Mesendoderm (in vitro differentiated cells): ENCODE measurements at regions not wholly inside any gene's neighbourhood (a gene's known extent, or its start where the extent isn't known, plus 50 kb on each side); places are given as distances from the start of the nearest gene placed in this dataset.

Experiments used
- DNase-seq: peaks from one replicate; pipeline ENCODE4 v3.0.0; 2013
- H2AK5ac ChIP-seq: 2 replicates; pipeline ENCODE4 v1.6.1; 2013; ENCODE audit warnings: low read length, inconsistent platforms
- H2BK120ac ChIP-seq: 2 replicates; pipeline ENCODE4 v1.6.1; 2013; ENCODE audit warnings: low read depth, mild to moderate bottlenecking, low read length, moderate library complexity, mixed read lengths
- H2BK15ac ChIP-seq: replicated peaks from 2 replicates; pipeline ENCODE4 v1.6.1; 2013; ENCODE audit warnings: low read depth, mild to moderate bottlenecking, moderate library complexity
- H2BK5ac ChIP-seq: 2 replicates; pipeline ENCODE4 v1.6.1; 2013; ENCODE audit warnings: low read length, inconsistent platforms
- H3K18ac ChIP-seq: 2 replicates; pipeline ENCODE4 v1.6.1; 2013; ENCODE audit warnings: mild to moderate bottlenecking, low read length, mixed read lengths
- H3K23ac ChIP-seq: one replicate; pipeline ENCODE4 v1.6.1; 2013; ENCODE audit warnings: low read length
- H3K27ac ChIP-seq: 2 replicates; pipeline ENCODE4 v1.5.1; 2013; ENCODE audit warnings: low read depth, mild to moderate bottlenecking, inconsistent platforms, low read length, moderate library complexity
- H3K27me3 ChIP-seq: 2 replicates; pipeline ENCODE4 v1.6.1; 2013; ENCODE audit warnings: low read length, control low read depth, mild to moderate bottlenecking, inconsistent platforms; ENCODE audit not compliant: insufficient read depth, poor library complexity
- H3K36me3 ChIP-seq: 2 replicates; pipeline ENCODE4 v1.6.1; 2013; ENCODE audit warnings: low read length, inconsistent platforms; ENCODE audit not compliant: control insufficient read depth, insufficient read depth
- H3K4ac ChIP-seq: one replicate; pipeline ENCODE4 v1.6.1; 2013; ENCODE audit warnings: low read depth, mild to moderate bottlenecking, low read length, moderate library complexity
- H3K4me1 ChIP-seq: 2 replicates; pipeline ENCODE4 v1.6.1; 2013; ENCODE audit warnings: low read depth, low read length, inconsistent platforms; ENCODE audit not compliant: control insufficient read depth
- H3K4me2 ChIP-seq: 2 replicates; pipeline ENCODE4 v1.6.1; 2013; ENCODE audit warnings: low read length
- H3K4me3 ChIP-seq: 2 replicates; pipeline ENCODE4 v1.5.1; 2013; ENCODE audit warnings: mild to moderate bottlenecking, low read length
- H3K56ac ChIP-seq: one replicate; pipeline ENCODE4 v1.6.1; 2013; ENCODE audit warnings: low read length
- H3K79me1 ChIP-seq: 2 replicates; pipeline ENCODE4 v1.6.1; 2013; ENCODE audit warnings: low read length, inconsistent platforms
- H3K79me2 ChIP-seq: 2 replicates; pipeline ENCODE4 v1.6.1; 2013; ENCODE audit warnings: mild to moderate bottlenecking, low read length; ENCODE audit not compliant: control insufficient read depth, insufficient read depth
- H3K9ac ChIP-seq: 2 replicates; pipeline ENCODE4 v1.6.1; 2013; ENCODE audit warnings: low read length, inconsistent platforms
- H4K5ac ChIP-seq: one replicate; pipeline ENCODE4 v1.6.1; 2013; ENCODE audit warnings: low read length
- H4K8ac ChIP-seq: one replicate; pipeline ENCODE4 v1.6.1; 2013; ENCODE audit warnings: low read depth, mild to moderate bottlenecking, control low read depth, low read length, moderate library complexity
- WGBS: extraction: QIAGEN DNeasy Blood & Tissue Kit; methylation state at CpG from one replicate; pipeline ENCODE4 v1.1.7; 2013; ENCODE audit warnings: low lambda C conversion rate, missing lambda C conversion rate; ENCODE audit not compliant: insufficient coverage; ENCODE audit errors: extremely low coverage; 5-methylcytosine and 5-hydroxymethylcytosine counted together

DNA sequence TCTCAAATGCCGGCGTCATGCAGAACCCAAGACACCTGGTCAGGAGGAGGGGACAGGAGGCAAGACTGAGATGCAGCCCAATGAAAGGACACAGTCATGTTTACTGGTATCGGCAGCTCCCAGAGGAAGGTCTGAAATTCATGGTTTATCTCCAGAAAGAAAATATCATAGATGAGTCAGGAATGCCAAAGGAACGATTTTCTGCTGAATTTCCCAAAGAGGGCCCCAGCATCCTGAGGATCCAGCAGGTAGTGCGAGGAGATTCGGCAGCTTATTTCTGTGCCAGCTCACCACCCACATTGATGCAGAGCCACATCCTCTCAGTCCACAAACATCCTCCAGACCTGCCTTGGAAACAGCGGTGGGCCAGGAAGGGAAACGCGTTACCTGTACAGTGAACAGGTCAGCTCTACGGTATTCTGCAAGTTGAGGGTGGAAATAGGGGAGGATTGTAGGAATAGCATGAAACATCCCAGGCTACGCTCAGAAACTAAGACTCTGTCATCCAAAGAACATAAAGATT is 133.1 kb upstream of the PRSS1 start:
- Histone ChIP-seq H3K23ac (no peak overlapping the region), H2AK5ac (no peak overlapping the region)
- no CpG with 5 or more reads among the region's 11 CpGs for WGBS

DNA sequence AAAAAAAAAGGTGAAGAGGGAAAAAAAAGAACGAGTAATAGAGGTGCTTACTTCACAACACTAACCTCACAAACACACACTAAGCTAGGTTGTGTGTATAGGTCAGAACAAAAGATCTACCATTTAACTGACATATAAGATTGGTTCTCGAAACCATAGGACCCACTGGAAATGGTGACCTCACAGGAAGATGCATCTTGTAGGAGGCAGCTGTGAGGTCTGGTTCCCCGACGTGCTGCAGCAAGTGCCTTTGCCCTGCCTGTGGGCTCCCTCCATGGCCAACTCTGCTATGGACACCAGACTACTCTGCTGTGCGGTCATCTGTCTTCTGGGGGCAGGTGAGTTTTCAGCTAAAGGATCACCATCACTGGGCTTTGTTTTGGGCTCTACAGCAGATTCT is 133.8 kb upstream of the PRSS1 start:
- Histone ChIP-seq H3K4me3 (no peak overlapping the region), H3K79me1 (no peaks in the 10 kb centered on the region), H3K36me3 (no peaks in the 10 kb centered on the region), H2AK5ac (no peak overlapping the region), H3K18ac (no peak overlapping the region), H3K4ac (no peak overlapping the region), H2BK15ac (no peak overlapping the region), H3K4me2 (no peak overlapping the region), H3K79me2 (no peaks in the 10 kb centered on the region), H2BK5ac (no peak overlapping the region), H3K9ac (no peak overlapping the region), H3K23ac (no peak overlapping the region), H4K5ac (no peak overlapping the region), H3K27me3 (no peaks in the 10 kb centered on the region), H3K56ac (no peak overlapping the region), H4K8ac (no peak overlapping the region), H3K27ac (no peak overlapping the region), H2BK120ac (no peak overlapping the region), H3K4me1 (no peaks in the 10 kb centered on the region)
- no peak for DNase-seq
- WGBS = no CpG with 5 or more reads among the region's 5 CpGs

More for the DNA sequence above, 133.1 kb upstream of the PRSS1 start:
- Histone ChIP-seq H4K5ac (no peak overlapping the region), H3K4me2 (no peak overlapping the region), H3K79me1 (no peaks in the 10 kb centered on the region), H2BK15ac (no peak overlapping the region), H3K18ac (no peak overlapping the region), H3K9ac (no peak overlapping the region), H3K27me3 (no peaks in the 10 kb centered on the region), H4K8ac (no peak overlapping the region), H3K79me2 (no peaks in the 10 kb centered on the region), H3K27ac (no peak overlapping the region), H3K4me3 (no peak overlapping the region), H2BK120ac (no peak overlapping the region), H3K4me1 (no peaks in the 10 kb centered on the region), H3K36me3 (no peaks in the 10 kb centered on the region), H3K56ac (no peak overlapping the region), H2BK5ac (no peak overlapping the region), H3K4ac (no peak overlapping the region)
- no peak for DNase-seq

GRCh38 chr7:142614116-142614515 is 135.2 kb upstream of the PRSS1 start:
- H3K79me1 ChIP-seq = no peaks in the 10 kb centered on the region
- no peak overlapping the region for H4K8ac ChIP-seq
- H3K4ac ChIP-seq = no peak overlapping the region
- H3K4me3 ChIP-seq = no peak overlapping the region
- H2AK5ac ChIP-seq = no peak overlapping the region
- no CpG with 5 or more reads among the region's 2 CpGs for WGBS
- no peak for DNase-seq
- no peak overlapping the region for H2BK15ac ChIP-seq
- no peaks in the 10 kb centered on the region for H3K79me2 ChIP-seq
- H2BK120ac ChIP-seq = no peak overlapping the region
- H3K27ac ChIP-seq = no peak overlapping the region
- no peak overlapping the region for H3K18ac ChIP-seq
- no peak overlapping the region for H3K9ac ChIP-seq
- H3K4me2 ChIP-seq = no peak overlapping the region
- H3K36me3 ChIP-seq = no peaks in the 10 kb centered on the region
- H3K27me3 ChIP-seq = no peaks in the 10 kb centered on the region
- H4K5ac ChIP-seq = no peak overlapping the region
- no peaks in the 10 kb centered on the region for H3K4me1 ChIP-seq
- H3K56ac ChIP-seq = no peak overlapping the region
- H2BK5ac ChIP-seq = no peak overlapping the region
- no peak overlapping the region for H3K23ac ChIP-seq

DNA sequence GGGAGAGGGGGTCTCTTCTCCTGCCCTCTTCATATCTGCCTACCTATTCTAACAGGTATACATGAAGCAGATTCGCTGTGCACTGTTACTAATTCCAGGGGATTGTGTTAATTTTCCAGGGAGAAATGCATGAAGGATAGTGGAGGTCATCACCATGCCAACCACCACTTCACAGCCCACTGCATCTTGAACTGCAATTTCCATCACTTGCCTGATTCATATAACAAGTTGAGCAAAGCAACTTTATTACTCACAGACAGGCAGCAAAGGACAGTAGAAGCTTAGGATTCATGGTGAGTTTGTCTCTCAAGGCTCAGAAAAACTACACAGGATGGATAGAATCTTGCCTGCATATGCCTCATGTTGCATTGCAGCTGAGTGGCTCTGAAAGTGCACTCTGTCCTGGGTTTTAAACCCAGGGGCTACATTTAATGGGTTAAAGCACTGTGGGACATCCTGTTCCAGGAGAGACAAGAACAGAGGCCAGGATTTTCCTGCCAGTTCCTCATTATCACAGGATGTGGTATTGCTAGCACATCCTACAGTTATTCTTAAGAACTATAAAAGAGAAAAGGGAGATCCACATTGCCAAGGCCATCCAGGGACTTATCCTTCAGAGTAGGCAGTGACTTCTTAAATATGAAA is 136.9 kb upstream of the PRSS1 start:
- no peak overlapping the region for H3K9ac ChIP-seq
- H2BK15ac ChIP-seq = no peak overlapping the region
- no peak overlapping the region for H3K56ac ChIP-seq
- no peak overlapping the region for H3K27ac ChIP-seq
- H2BK5ac ChIP-seq = no peak overlapping the region
- H2AK5ac ChIP-seq = no peak overlapping the region
- DNase-seq = no peak
- H3K18ac ChIP-seq = no peak overlapping the region
- H4K5ac ChIP-seq = no peak overlapping the region
- no peak overlapping the region for H4K8ac ChIP-seq
- H3K79me1 ChIP-seq = no peaks in the 10 kb centered on the region
- H3K23ac ChIP-seq = no peak overlapping the region
- no peaks in the 10 kb centered on the region for H3K79me2 ChIP-seq
- no peaks in the 10 kb centered on the region for H3K27me3 ChIP-seq
- WGBS = no CpG with 5 or more reads among the region's 1 CpG
- H3K4me1 ChIP-seq = no peaks in the 10 kb centered on the region
- H2BK120ac ChIP-seq = no peak overlapping the region
- no peaks in the 10 kb centered on the region for H3K36me3 ChIP-seq
- no peak overlapping the region for H3K4ac ChIP-seq
- H3K4me2 ChIP-seq = no peak overlapping the region
- H3K4me3 ChIP-seq = no peak overlapping the region

GRCh38 chr7:142611566-142612236 is 137.6 kb upstream of the PRSS1 start:
- no peaks in the 10 kb centered on the region for H3K36me3 ChIP-seq
- H2BK5ac ChIP-seq = no peak overlapping the region
- no peak for DNase-seq
- H3K4me1 ChIP-seq = no peaks in the 10 kb centered on the region
- WGBS = no CpG with 5 or more reads among the region's 8 CpGs
- H3K4me2 ChIP-seq = no peak overlapping the region
- H2BK120ac ChIP-seq = no peak overlapping the region
- H3K23ac ChIP-seq = no peak overlapping the region
- no peak overlapping the region for H3K56ac ChIP-seq
- no peak overlapping the region for H3K4ac ChIP-seq
- no peak overlapping the region for H3K9ac ChIP-seq
- no peak overlapping the region for H4K5ac ChIP-seq
- no peak overlapping the region for H2AK5ac ChIP-seq
- no peak overlapping the region for H3K18ac ChIP-seq
- H2BK15ac ChIP-seq = no peak overlapping the region
- H3K79me2 ChIP-seq = no peaks in the 10 kb centered on the region
- H4K8ac ChIP-seq = no peak overlapping the region
- no peak overlapping the region for H3K4me3 ChIP-seq
- no peaks in the 10 kb centered on the region for H3K79me1 ChIP-seq
- H3K27ac ChIP-seq = no peak overlapping the region
- H3K27me3 ChIP-seq = no peaks in the 10 kb centered on the region
